Superior temporal gyrus (tissue), 1 donor: ENCODE measurements at regions not wholly inside any gene's neighbourhood (a gene's known extent, or its start where the extent isn't known, plus 50 kb on each side); places are given as distances from the start of the nearest gene placed in this dataset.

Experiments
- DNase-seq: peaks from one replicate; pipeline ENCODE4 v3.0.0-alpha.2; 2016; ENCODE audit errors: extremely low spot score

GRCh38 chr5:53364061-53364460 is 116.4 kb upstream of the FST start:
- no peak for DNase-seq

- DNase-seq = no peak
Observed at GRCh38 chr5:53366245-53366644, 114.2 kb upstream of the FST start.

DNA sequence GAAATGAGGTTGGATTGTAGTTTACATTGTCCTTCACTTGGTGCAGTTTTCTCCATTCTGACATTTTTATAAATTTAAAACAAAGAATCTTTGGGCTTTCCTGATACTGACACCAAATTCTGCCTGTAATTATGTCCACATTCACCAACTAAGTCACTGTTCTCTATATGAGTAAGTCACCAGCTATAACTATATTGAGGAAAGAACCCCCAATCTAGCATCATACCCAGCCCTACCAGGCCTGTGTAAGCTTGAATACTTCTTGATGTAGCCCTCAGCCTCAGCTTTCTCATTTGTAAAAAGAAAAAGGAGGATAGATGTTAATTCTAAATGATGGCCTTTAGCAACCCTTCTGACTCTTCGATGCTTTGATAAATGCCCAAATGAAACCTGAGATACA is 112.7 kb upstream of the FST start:
- no peak for DNase-seq

GRCh38 chr5:53368516-53368915 is 111.9 kb upstream of the FST start:
- DNase-seq = no peak

- DNase-seq = no peak
Observed at GRCh38 chr5:53368966-53369605, 111.3 kb upstream of the FST start.

DNA sequence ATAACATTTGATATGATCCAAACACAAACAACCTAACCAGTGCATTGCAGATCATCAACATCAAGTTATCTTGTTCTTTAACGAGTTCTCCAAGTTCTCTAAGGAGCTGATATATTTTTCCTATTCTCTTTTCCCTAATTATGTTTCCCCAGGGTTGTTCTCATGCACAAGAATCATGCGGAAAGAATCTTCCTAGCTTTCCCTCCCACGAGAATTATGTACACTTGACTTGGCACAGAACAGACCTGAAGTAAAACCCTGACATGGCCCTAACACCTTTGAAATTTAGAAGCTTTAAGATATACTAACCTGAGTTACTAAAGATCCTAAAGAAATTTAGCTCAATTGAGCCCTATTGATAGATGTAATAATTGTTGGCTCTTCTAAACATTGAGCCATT is 110.7 kb upstream of the FST start:
- DNase-seq = no peak

- DNase-seq = no peak
Observed at GRCh38 chr5:53373451-53374158, 106.8 kb upstream of the FST start.

DNA sequence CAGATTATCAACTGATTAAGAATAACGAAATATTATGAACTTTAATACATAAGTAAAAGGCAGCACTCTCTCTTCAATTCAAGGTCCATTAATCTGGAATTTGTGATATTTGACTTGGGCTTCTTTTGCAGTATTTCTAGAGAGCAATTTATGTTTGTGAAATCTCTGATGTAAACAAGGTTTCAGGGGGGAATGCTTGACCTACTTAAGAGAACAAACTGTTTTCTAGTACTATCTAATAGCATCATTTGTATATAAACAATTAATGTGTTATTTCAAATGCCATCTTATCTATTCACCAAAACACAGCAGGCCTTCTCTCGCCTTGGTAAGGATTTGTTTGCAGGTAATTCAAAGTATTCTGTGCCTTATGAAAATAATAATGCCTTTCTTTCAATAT is 103.6 kb upstream of the FST start:
- DNase-seq = no peak

DNA sequence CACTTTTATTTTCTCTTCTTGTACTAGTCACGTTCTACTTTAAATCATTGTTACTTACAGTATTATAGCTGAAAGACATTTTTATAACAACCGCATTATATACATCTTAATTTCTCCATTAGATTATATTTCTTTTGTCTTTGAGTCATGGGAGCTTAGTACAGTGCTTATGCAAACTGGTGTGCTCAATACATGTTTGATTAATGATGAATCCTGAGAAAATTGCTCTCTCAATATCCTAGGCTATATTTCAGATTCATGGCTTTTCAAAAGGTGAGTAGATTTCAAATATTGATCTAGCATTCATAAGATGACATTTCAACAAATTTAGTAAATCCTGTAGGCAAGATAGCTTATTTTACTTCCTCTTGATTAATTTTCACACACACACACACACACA is 102.2 kb upstream of the FST start:
- DNase-seq = no peak

GRCh38 chr5:53378590-53379247 is 101.7 kb upstream of the FST start:
- no peak for DNase-seq

- no peak for DNase-seq
Observed at GRCh38 chr5:53386341-53386740, 94.1 kb upstream of the FST start.

- no peak for DNase-seq
Observed at GRCh38 chr5:53389093-53389492, 91.3 kb upstream of the FST start.

DNA sequence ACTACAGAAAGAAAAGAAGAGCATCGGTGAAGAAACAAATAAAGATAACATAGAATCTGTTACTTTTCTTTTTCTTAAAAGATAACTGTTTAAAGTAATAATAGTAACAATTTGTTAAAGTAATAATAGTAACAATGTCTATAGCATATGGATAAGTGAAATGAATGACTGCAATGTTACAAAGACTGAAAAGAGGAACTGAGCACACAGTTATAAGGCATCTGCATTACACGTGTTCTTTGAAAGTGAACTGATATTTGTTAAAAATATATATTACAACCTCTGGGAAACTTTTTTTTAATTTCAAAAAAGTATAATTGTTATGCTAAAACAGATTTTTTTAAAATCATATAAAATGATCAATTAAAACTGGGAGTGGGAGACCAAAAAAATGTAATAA is 88.4 kb upstream of the FST start:
- DNase-seq = no peak

GRCh38 chr5:53394808-53395207 is 85.6 kb upstream of the FST start:
- no peak for DNase-seq

GRCh38 chr5:53397141-53397757 is 83.2 kb upstream of the FST start:
- DNase-seq = no peak

DNA sequence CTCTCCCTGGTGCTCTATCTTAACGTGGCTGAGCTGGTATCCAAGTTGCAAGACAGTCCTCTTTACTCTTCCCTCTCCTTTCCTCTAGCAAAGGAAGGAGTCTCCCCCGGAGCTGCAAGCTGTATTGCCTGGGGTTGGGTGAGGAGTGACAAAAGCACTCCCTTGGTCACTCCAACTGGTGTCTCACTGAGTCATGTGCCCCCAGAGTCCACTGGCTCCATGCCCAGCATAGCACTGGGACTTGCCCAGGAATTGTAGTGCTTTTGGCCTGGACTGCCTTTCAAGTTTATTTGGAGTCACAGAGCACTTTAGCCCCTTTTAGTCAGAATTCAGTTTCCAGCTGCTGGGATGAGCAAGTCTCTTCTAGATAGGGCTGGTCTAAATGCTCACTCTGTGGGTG is 82.6 kb upstream of the FST start:
- DNase-seq = no peak

DNA sequence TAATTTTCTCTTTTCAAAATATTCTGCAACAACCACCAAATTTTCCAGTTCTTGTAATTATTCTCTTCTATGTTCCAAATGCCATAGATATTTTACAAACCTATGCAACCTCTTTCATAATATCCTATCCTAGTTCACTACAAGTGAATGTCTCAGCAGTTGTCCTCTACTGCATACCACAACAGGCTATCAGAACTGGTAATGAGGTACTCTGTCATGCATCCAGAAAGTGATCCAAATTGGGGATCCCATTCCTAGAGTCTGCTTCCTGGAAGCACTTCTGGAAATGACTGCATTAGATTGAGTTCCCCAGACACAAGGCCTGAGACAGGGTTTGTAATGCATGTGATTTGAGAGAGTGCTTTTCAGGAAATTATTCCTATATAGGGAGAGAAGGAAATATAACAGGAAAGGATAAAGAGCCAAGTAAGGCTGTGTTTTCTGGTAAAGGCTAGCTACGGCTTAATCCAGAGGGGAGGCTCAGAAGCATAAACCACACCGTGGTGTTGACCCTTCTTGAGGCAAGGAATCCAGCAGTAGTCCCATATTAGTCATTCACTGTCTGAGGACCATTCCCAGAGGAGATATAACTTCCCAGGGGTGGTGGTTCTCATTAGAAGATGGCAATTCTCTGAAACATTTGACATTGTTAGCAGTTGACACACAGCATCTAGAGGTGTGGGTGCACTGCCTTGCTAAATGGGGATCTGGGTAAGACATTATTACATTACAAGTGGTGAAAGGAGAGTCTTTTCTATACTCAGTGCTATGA is 80.3 kb upstream of the FST start:
- DNase-seq = no peak

DNA sequence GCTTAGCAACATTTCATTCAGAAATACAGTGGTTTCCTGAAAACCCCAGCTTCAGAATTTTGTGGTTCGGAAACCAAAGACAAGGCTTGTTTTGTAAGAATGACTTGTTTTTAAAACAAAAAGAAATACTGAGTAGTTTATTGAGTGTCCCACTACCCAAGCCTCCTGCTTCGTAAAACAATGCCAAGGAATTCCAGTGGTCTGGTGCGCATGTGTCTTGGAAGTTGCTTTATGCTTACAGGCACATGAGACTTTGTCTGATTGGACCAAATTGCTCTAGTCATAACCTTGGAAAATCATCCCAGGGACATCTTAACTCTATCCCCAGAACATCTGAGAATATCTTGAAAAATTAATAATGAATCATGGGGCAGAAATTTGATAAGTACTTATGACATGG is 77.1 kb upstream of the FST start:
- DNase-seq = no peak

DNA sequence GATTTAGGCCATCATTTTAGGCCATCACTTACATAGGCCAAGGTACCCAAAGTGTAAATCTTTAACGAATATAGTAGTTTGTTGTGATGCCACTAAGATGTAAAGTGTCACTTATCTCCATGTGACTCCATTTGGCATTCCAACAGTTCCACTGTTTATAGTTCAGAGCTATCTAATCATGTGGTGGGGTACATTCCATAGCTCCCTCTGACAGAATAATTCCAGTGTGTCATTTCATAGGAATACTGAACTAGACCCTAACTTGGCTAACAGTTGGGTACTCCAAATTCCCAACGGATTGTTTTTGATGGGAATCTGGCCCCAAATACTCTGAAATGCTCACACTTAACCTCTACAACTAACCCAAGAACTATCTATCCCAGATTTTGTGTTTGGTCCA is 76.7 kb upstream of the FST start:
- no peak for DNase-seq

DNA sequence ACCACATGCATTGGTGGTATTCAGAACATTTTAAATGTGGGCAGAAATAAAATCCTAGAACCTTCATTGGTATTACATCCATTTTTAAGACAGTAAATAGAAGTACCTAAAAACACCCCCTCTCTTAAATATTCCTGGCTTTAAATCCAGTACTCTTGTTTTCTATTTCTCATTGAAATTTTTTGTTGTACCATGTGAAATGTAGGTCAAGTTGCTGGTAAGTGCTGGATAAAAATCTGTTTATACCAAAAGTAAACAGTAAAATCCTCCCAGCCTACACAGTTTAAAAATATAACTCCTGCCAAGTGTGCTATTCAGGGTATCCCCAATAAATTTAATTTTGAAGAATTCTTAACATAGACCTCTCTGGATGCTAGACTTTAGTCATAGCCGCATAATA is 75.0 kb upstream of the FST start:
- DNase-seq = no peak

- no peak for DNase-seq
Observed at GRCh38 chr5:53406630-53407316, 73.7 kb upstream of the FST start.

DNA sequence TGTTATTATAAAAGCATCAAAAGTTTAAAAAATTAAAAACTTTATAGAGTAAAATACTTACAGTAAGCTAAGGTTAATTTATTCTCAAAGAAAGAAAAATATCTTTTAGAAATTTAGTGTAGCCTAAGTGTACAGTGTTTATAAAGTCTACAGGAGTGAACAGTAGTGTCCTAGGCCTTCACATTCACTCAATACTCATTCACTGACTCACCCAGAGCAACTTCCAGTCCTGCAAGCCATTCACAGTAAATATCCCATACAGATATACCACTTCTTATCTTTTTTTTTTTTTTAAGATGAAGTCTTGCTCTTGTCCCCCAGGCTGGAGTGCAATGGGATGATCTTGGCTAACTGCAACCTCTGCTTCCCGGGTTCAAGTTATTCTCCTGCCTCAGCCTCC is 73.1 kb upstream of the FST start:
- DNase-seq = no peak
